DND-41 (cell line): ENCODE measurements at regions not wholly inside any gene's neighbourhood (a gene's known extent, or its start where the extent isn't known, plus 50 kb on each side); places are given as distances from the start of the nearest gene placed in this dataset.

ENCODE experiments used
- ATAC-seq: fragments of 200-7000 bp; cut with Tn5 transposase; 3 replicates; pipeline ENCODE4 v1.9.1; 2021; ENCODE audit warnings: low read depth; ENCODE audit not compliant: insufficient read depth
- DNase-seq: peaks from one replicate; pipeline ENCODE4 v3.0.0-alpha.2; 2020
- H2AFZ ChIP-seq: 2 replicates; pipeline ENCODE4 v1.6.0; 2012; ENCODE audit warnings: low read depth, low read length
- H3K27ac ChIP-seq: 2 replicates; pipeline ENCODE4 v1.5.1; 2012; ENCODE audit warnings: low read length, inconsistent platforms
- H3K27me3 ChIP-seq: fragments of 200-600 bp; sonication (generic); 2 replicates; pipeline ENCODE4 v1.6.0; 2012; ENCODE audit warnings: low read length, mild to moderate bottlenecking, inconsistent platforms; ENCODE audit not compliant: insufficient read depth, poor library complexity
- H3K36me3 ChIP-seq: 2 replicates; pipeline ENCODE4 v1.5.1; 2012; ENCODE audit warnings: low read length, inconsistent platforms; ENCODE audit not compliant: insufficient read depth
- H3K4me1 ChIP-seq: 2 replicates; pipeline ENCODE4 v1.5.1; 2012; ENCODE audit warnings: mild to moderate bottlenecking, low read length; ENCODE audit not compliant: insufficient read depth
- H3K4me2 ChIP-seq: 2 replicates; pipeline ENCODE4 v1.6.0; 2012; ENCODE audit warnings: mild to moderate bottlenecking, moderate library complexity, low read length, inconsistent platforms; ENCODE audit not compliant: insufficient read depth
- H3K4me3 ChIP-seq, 2 experiments: fragments of 200-600 bp in 1 of 2; shearing (Covaris generic) in 1 of 2; 2 replicates each; pipeline ENCODE4 v1.5.1; 2012 to 2016; ENCODE audit warnings: inconsistent platforms in 2 of 2, low read length in 2 of 2, mild to moderate bottlenecking in 2 of 2, low read depth in 1 of 2, moderate library complexity in 1 of 2
- H3K79me2 ChIP-seq: 2 replicates; pipeline ENCODE4 v1.6.0; 2012; ENCODE audit warnings: low read length, inconsistent platforms; ENCODE audit not compliant: insufficient read depth
- H3K9ac ChIP-seq: 2 replicates; pipeline ENCODE4 v1.6.0; 2012; ENCODE audit warnings: low read depth, mild to moderate bottlenecking, inconsistent platforms, low read length, moderate library complexity
- H3K9me3 ChIP-seq: 2 replicates; pipeline ENCODE4 v1.5.1; 2012; ENCODE audit warnings: low read length, moderate library complexity, mild to moderate bottlenecking, inconsistent platforms; ENCODE audit not compliant: insufficient read depth, severe bottlenecking
- H4K20me1 ChIP-seq: 2 replicates; pipeline ENCODE4 v1.6.0; 2012; ENCODE audit warnings: low read length; ENCODE audit not compliant: insufficient read depth
- CTCF ChIP-seq: IDR thresholded peaks from 2 replicates; pipeline ENCODE4 v1.5.1; 2012; ENCODE audit warnings: borderline replicate concordance, low read length, moderate library complexity, mild to moderate bottlenecking; ENCODE audit not compliant: poor library complexity, severe bottlenecking; ENCODE audit errors: extremely low read depth
- EZH2 ChIP-seq: IDR thresholded peaks from 3 replicates; pipeline ENCODE4 v1.6.1; 2012; ENCODE audit warnings: borderline replicate concordance, low read depth, mild to moderate bottlenecking, moderate library complexity, low read length, inconsistent platforms; ENCODE audit not compliant: severe bottlenecking

- TF ChIP-seq CTCF (no peak), EZH2 (no peak)
- Histone ChIP-seq H3K79me2 (no peaks in the 10 kb centered on the region), H3K4me2 (no peak overlapping the region), H3K9me3 (peaks cover 5% of the 10 kb centered on the region), H2AFZ (no peak overlapping the region), H4K20me1 (no peaks in the 10 kb centered on the region), H3K27me3 (no peaks in the 10 kb centered on the region), H3K36me3 (no peaks in the 10 kb centered on the region; the same call in 1 of the 2 replicates), H3K27ac (peak overlapping the region; percentile 97), H3K4me1 (peaks cover 81% of the 10 kb centered on the region), H3K9ac (peak overlapping the region; percentile 17; the same call in 1 of the 2 replicates), H3K4me3 (no peak overlapping the region; a peak in 1 of 4 replicates)
- DNase-seq (no peak), ATAC-seq (no peak)
These were observed 316.8 kb upstream of the GATB start for GRCh38 chr4:152077582-152077981.

GRCh38 chr4:152075253-152075928 is 314.6 kb upstream of the GATB start:
- Histone ChIP-seq H3K79me2 (no peaks in the 10 kb centered on the region), H3K36me3 (no peaks in the 10 kb centered on the region; the same call in 1 of the 2 replicates), H3K9ac (no peak overlapping the region), H3K27me3 (no peaks in the 10 kb centered on the region), H3K9me3 (peaks cover 5% of the 10 kb centered on the region), H3K4me2 (no peak overlapping the region), H3K27ac (peak overlapping the region; percentile 34), H3K4me1 (peaks cover 62% of the 10 kb centered on the region), H2AFZ (0 out of 2 replicates have a peak overlapping the region, but pooled peaks have one; percentile 12), H4K20me1 (no peaks in the 10 kb centered on the region), H3K4me3 (no peak overlapping the region)
- no peak for DNase-seq
- ATAC-seq = no peak
- TF ChIP-seq EZH2 (no peak), CTCF (no peak)

GRCh38 chr4:152074573-152074972 is 313.8 kb upstream of the GATB start:
- ATAC-seq (no peak), DNase-seq (no peak)
- no peaks in the 10 kb centered on the region for H3K27me3 ChIP-seq
- H4K20me1 ChIP-seq = no peaks in the 10 kb centered on the region
- peaks cover 5% of the 10 kb centered on the region for H3K9me3 ChIP-seq
- peak overlapping the region; percentile 34; the same call in 1 of the 2 replicates for H3K27ac ChIP-seq
- H3K79me2 ChIP-seq = no peaks in the 10 kb centered on the region
- H3K4me1 ChIP-seq = peaks cover 62% of the 10 kb centered on the region
- no peak overlapping the region for H3K4me2 ChIP-seq
- H3K36me3 ChIP-seq = no peaks in the 10 kb centered on the region; the same call in 1 of the 2 replicates
- H3K9ac ChIP-seq = no peak overlapping the region
- no peak overlapping the region for H2AFZ ChIP-seq
- no peak overlapping the region for H3K4me3 ChIP-seq
- TF ChIP-seq CTCF = no peak
- TF ChIP-seq EZH2 = no peak
